ENCODE measurements at regions not wholly inside any gene's neighbourhood (a gene's known extent, or its start where the extent isn't known, plus 50 kb on each side); places are given as distances from the start of the nearest gene placed in this dataset.

- no peak overlapping the region for H3K4me2 ChIP-seq (ENCODE audit: low read depth, low read length)
- no peak for TF ChIP-seq ZSCAN5A (CRISPR knock-in tag; IDR thresholded peaks at IDR 0.05; ENCODE audit: borderline replicate concordance)
- TF ChIP-seq SMYD3 (CRISPR knock-in tag; IDR thresholded peaks at IDR 0.05): no peak
- no peak for TF ChIP-seq SKIL (CRISPR knock-in tag; IDR thresholded peaks at IDR 0.05; ENCODE audit: borderline replicate concordance)
- TF ChIP-seq ARNT2 (CRISPR knock-in tag; IDR thresholded peaks at IDR 0.05; ENCODE audit: low read depth): no peak
- no peak for TF ChIP-seq ONECUT2 (CRISPR knock-in tag; IDR thresholded peaks at IDR 0.05)
- TF ChIP-seq, protein P1, sequence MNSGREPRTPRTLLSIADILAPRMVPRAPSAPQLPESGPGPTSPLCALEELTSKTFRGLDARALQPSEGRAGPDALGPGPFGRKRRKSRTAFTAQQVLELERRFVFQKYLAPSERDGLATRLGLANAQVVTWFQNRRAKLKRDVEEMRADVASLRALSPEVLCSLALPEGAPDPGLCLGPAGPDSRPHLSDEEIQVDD (CRISPR knock-in tag; IDR thresholded peaks at IDR 0.05; ENCODE audit: borderline replicate concordance): no peak
- TF ChIP-seq CREB1 (IDR thresholded peaks at IDR 0.05): no peak
- TF ChIP-seq CREB1 (CRISPR knock-in tag; IDR thresholded peaks at IDR 0.05): no peak
- TF ChIP-seq TERF1 (CRISPR knock-in tag; IDR thresholded peaks at IDR 0.05): no peak
- BruUV-seq (replicated peaks): no TSS peak
- no peak overlapping the region for H3K4me3 ChIP-seq (replicated peaks in 1 of 3; ENCODE audit: insufficient read depth in 1 of 3, low read depth in 2 of 3, low read length in 3 of 3)
- no peak overlapping the region for H3K9ac ChIP-seq (ENCODE audit: insufficient read depth, low read depth, low read length)
- CTCF ChIA-PET (ENCODE audit: low intra/inter-chr PET ratio, low total read pairs): no interaction called here
- no peak for FAIRE-seq
- no peaks in the 10 kb centered on the region for H3K4me1 ChIP-seq (ENCODE audit: insufficient read depth, low read length)
- ATAC-seq: no peak
- H3K9me3 ChIP-seq (ENCODE audit: low read length): no peaks in the 10 kb centered on the region
- no peaks in the 10 kb centered on the region for H3K79me2 ChIP-seq (ENCODE audit: insufficient read depth, low read length)
- H2AFZ ChIP-seq (ENCODE audit: low read length): no peak overlapping the region
- H3K36me3 ChIP-seq (replicated peaks in 1 of 2; ENCODE audit: control insufficient read depth in 1 of 2, insufficient read depth in 2 of 2, low read length in 2 of 2): no peaks in the 10 kb centered on the region
- in situ Hi-C loops (cut with HindIII; ENCODE audit: extremely low pct_ligation_motif_present, low pct_unique_long_range_greater_than_20kb) (no loop called here), intact Hi-C loops (cut with micrococcal nuclease; ENCODE audit: unreplicated experiment) (no loop called here)
- 5% methylated on average over 1 of the region's 1 CpG for WGBS (ENCODE audit: low lambda C conversion rate)
- no peak for DNase-seq (ENCODE audit: low spot score)
- no peaks in the 10 kb centered on the region for H3K27me3 ChIP-seq (ENCODE audit: control insufficient read depth in 1 of 2, insufficient read depth in 2 of 2, low read length in 2 of 2)
- H3K27ac ChIP-seq (ENCODE audit: extremely low read length, insufficient read depth, low read length): no peak overlapping the region
- POLR2A ChIA-PET: no interaction called here
- no peaks in the 10 kb centered on the region for H4K20me1 ChIP-seq (ENCODE audit: insufficient read depth, low read length)
Measured at GRCh38 chr5:88594441-88594840, 288.5 kb downstream of the MEF2C start.
